ENCODE measurements at regions not wholly inside any gene's neighbourhood (a gene's known extent, or its start where the extent isn't known, plus 50 kb on each side); places are given as distances from the start of the nearest gene placed in this dataset.

- H3K4me1 ChIP-seq, result no peaks in the 10 kb centered on the region
- TF ChIP-seq CTCF (IDR thresholded peaks at IDR 0.05), result no peak
- DNase-seq (no peak), ATAC-seq (no peak)
- no peaks in the 10 kb centered on the region for H3K36me3 ChIP-seq (ENCODE audit: insufficient read depth in 1 of 2, low read depth in 1 of 2)
- no peak overlapping the region for H3K4me3 ChIP-seq
- H3K27me3 ChIP-seq (ENCODE audit: insufficient read depth in 3 of 3, low read length in 2 of 3), result peaks cover 0 to 21% (median 0%) of the 10 kb centered on the region in 3 donors
- no peak overlapping the region for H3K27ac ChIP-seq
- no peaks in the 10 kb centered on the region for H3K9me3 ChIP-seq
- WGBS, 3 donors, result 80 to 86% (median 81%) methylated on average over 21 of the region's 21 CpGs
- intact Hi-C loops (cut with DNase I), result loop anchor here in 1 of 2 donors (5.0 kb wide), 1 partner anchor 380 kb away; no protein-coding TSS in a partner anchor
Measured at GRCh38 chr12:131612092-131612755, 98.7 kb upstream of the SFSWAP start.

GRCh38 chr12:131613186-131613585 lies 97.7 kb upstream of the SFSWAP start:
- TF ChIP-seq CTCF (IDR thresholded peaks at IDR 0.05), result no peak
- Histone ChIP-seq H3K36me3 (ENCODE audit: insufficient read depth in 1 of 2, low read depth in 1 of 2) (no peaks in the 10 kb centered on the region), H3K27ac (no peak overlapping the region), H3K4me3 (no peak overlapping the region), H3K4me1 (no peaks in the 10 kb centered on the region), H3K9me3 (no peaks in the 10 kb centered on the region), H3K27me3 (ENCODE audit: insufficient read depth in 3 of 3, low read length in 2 of 3) (peaks cover 0 to 28% (median 0%) of the 10 kb centered on the region in 3 donors)
- DNase-seq (no peak), ATAC-seq (no peak)
- intact Hi-C loops (cut with DNase I), result loop anchor here in 1 of 2 donors (5.0 kb wide), 1 partner anchor 379 kb away; no protein-coding TSS in a partner anchor
- 80 to 85% (median 80%) methylated on average over 11 of the region's 11 CpGs for WGBS, 3 donors

- H3K4me1 ChIP-seq, result no peaks in the 10 kb centered on the region
- intact Hi-C loops (cut with DNase I), result loop anchor here in 1 of 2 donors (5.0 kb wide), 1 partner anchor 379 kb away; no protein-coding TSS in a partner anchor
- DNase-seq (no peak), ATAC-seq (no peak)
- no peaks in the 10 kb centered on the region for H3K36me3 ChIP-seq (ENCODE audit: insufficient read depth in 1 of 2, low read depth in 1 of 2)
- no peak overlapping the region for H3K27ac ChIP-seq
- H3K4me3 ChIP-seq, result no peak overlapping the region
- 41 to 66% (median 49%) methylated on average over 13 of the region's 13 CpGs for WGBS, 3 donors
- H3K9me3 ChIP-seq, result no peaks in the 10 kb centered on the region
- no peak for TF ChIP-seq CTCF (IDR thresholded peaks at IDR 0.05)
- peaks cover 0 to 28% (median 0%) of the 10 kb centered on the region in 3 donors for H3K27me3 ChIP-seq (ENCODE audit: insufficient read depth in 3 of 3, low read length in 2 of 3)
Measured at GRCh38 chr12:131613678-131614077, 97.2 kb upstream of the SFSWAP start.

GRCh38 chr12:131615326-131616042 lies 95.4 kb upstream of the SFSWAP start:
- Histone ChIP-seq H3K4me1 (no peaks in the 10 kb centered on the region), H3K27me3 (ENCODE audit: insufficient read depth in 3 of 3, low read length in 2 of 3) (peaks cover 0 to 36% (median 2%) of the 10 kb centered on the region in 3 donors), H3K36me3 (ENCODE audit: insufficient read depth in 1 of 2, low read depth in 1 of 2) (no peaks in the 10 kb centered on the region), H3K9me3 (no peaks in the 10 kb centered on the region), H3K27ac (no peak overlapping the region), H3K4me3 (no peak overlapping the region)
- TF ChIP-seq CTCF (IDR thresholded peaks at IDR 0.05), result no peak
- WGBS, 3 donors, result 34 to 40% (median 38%) methylated on average over 6 of the region's 6 CpGs
- no peak for DNase-seq
- no peak for ATAC-seq
- intact Hi-C loops (cut with DNase I), result no loop called here

All from psoas muscle (tissue), 7 donors.